GM23248 (cell line): ENCODE measurements at regions not wholly inside any gene's neighbourhood (a gene's known extent, or its start where the extent isn't known, plus 50 kb on each side); places are given as distances from the start of the nearest gene placed in this dataset.

Source experiments
- DNase-seq: peaks from one replicate; pipeline ENCODE4 v3.0.0-alpha.2; 2015
- H2AFZ ChIP-seq: fragments of 200-600 bp; sonication (generic); 2 replicates; pipeline ENCODE4 v1.6.1; 2016; ENCODE audit warnings: antibody characterized with exemption
- H3F3A ChIP-seq: fragments of 200-600 bp; sonication (generic); 2 replicates; pipeline ENCODE4 v1.6.1; 2016; ENCODE audit warnings: mild to moderate bottlenecking, antibody characterized with exemption, mixed run types; ENCODE audit not compliant: insufficient read depth
- H3K27ac ChIP-seq: fragments of 200-600 bp; sonication (generic); 2 replicates; pipeline ENCODE4 v1.5.1; 2016; ENCODE audit warnings: mild to moderate bottlenecking
- H3K27me3 ChIP-seq: fragments of 200-600 bp; sonication (generic); replicated peaks from 2 replicates; pipeline ENCODE4 v1.6.1; 2016; ENCODE audit warnings: mild to moderate bottlenecking; ENCODE audit not compliant: insufficient read depth
- H3K36me3 ChIP-seq: fragments of 200-600 bp; sonication (generic); 2 replicates; pipeline ENCODE4 v1.6.1; 2016; ENCODE audit warnings: low read depth, mild to moderate bottlenecking
- H3K4me1 ChIP-seq: fragments of 200-600 bp; sonication (generic); 2 replicates; pipeline ENCODE4 v1.6.1; 2016; ENCODE audit warnings: mild to moderate bottlenecking; ENCODE audit not compliant: insufficient read depth
- H3K4me2 ChIP-seq: fragments of 200-600 bp; sonication (generic); one replicate; pipeline ENCODE4 v1.6.1; 2016; ENCODE audit warnings: mild to moderate bottlenecking; ENCODE audit not compliant: unreplicated experiment
- H3K4me3 ChIP-seq: fragments of 200-600 bp; sonication (generic); 2 replicates; pipeline ENCODE4 v1.5.1; 2016; ENCODE audit warnings: mild to moderate bottlenecking
- H3K79me2 ChIP-seq: fragments of 200-600 bp; sonication (generic); 2 replicates; pipeline ENCODE4 v1.6.1; 2016; ENCODE audit warnings: mild to moderate bottlenecking; ENCODE audit not compliant: insufficient read depth
- H3K9ac ChIP-seq: fragments of 200-600 bp; sonication (generic); 2 replicates; pipeline ENCODE4 v1.6.1; 2016; ENCODE audit warnings: mild to moderate bottlenecking
- H3K9me2 ChIP-seq: fragments of 200-600 bp; sonication (generic); 2 replicates; pipeline ENCODE4 v1.6.1; 2016; ENCODE audit warnings: mixed run types, mild to moderate bottlenecking, moderate library complexity; ENCODE audit not compliant: insufficient read depth
- H3K9me3 ChIP-seq: fragments of 200-600 bp; sonication (generic); one replicate; pipeline ENCODE4 v1.6.1; 2017; ENCODE audit warnings: low read depth
- H4K20me1 ChIP-seq: fragments of 200-600 bp; sonication (generic); 2 replicates; pipeline ENCODE4 v1.6.0; 2016; ENCODE audit not compliant: insufficient read depth
- EZH2 ChIP-seq: fragments of 200-600 bp; sonication (generic); IDR thresholded peaks from 2 replicates; pipeline ENCODE4 v1.6.1; 2018; ENCODE audit warnings: antibody characterized with exemption, mild to moderate bottlenecking; ENCODE audit not compliant: insufficient read depth, poor library complexity, severe bottlenecking
- EZH2phosphoT487 ChIP-seq: fragments of 200-600 bp; sonication (generic); IDR thresholded peaks from 2 replicates; pipeline ENCODE4 v1.6.1; 2018; ENCODE audit warnings: antibody characterized with exemption, moderate library complexity, mild to moderate bottlenecking, low read depth; ENCODE audit not compliant: insufficient read depth
- WGBS, 2 experiments: methylation state at CpG; one replicate each; pipeline ENCODE4 v1.1.6; 2015 to 2017; ENCODE audit warnings: low lambda C conversion rate in 2 of 2, low coverage in 1 of 2; ENCODE audit errors: missing lambda C conversion rate in 2 of 2; 5-methylcytosine and 5-hydroxymethylcytosine counted together
- in situ Hi-C: fragments of 300-500 bp; cut with MboI; formaldehyde crosslinking; loops from 2 replicates; pipeline ENCODE4 v1.15.0; 2020

DNA sequence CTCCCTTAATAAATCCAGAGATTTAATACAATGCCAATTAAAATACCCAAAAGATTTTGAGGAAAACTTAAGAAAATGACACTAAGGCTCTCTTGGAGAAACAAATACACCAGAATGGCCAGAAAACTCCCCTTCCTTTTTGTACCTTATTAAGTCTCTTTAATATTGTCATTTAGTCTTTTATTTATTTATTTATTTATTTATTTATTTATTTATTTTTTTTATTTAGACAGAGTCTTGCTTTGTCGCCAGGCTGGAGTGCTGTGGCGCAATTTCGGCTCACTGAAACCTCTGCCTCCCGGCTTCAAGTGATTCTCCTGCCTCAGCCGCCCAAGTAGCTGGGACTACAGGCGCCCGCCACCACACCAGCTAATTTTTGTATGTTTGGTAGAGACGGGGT is 210.6 kb downstream of the DACT1 start:
- Histone ChIP-seq H3K27ac (no peak overlapping the region), H3K79me2 (no peaks in the 10 kb centered on the region), H2AFZ (no peak overlapping the region), H4K20me1 (no peaks in the 10 kb centered on the region), H3K9me2 (no peaks in the 10 kb centered on the region), H3K4me3 (no peak overlapping the region), H3K9ac (no peak overlapping the region), H3K4me1 (no peaks in the 10 kb centered on the region), H3K4me2 (no peak overlapping the region), H3F3A (no peaks in the 10 kb centered on the region), H3K27me3 (no peaks in the 10 kb centered on the region), H3K9me3 (no peaks in the 10 kb centered on the region), H3K36me3 (no peaks in the 10 kb centered on the region)
- in situ Hi-C loops, result no loop called here
- WGBS, 2 experiments, result 93 to 95% methylated on average over 8 of the region's 8 CpGs
- no peak for TF ChIP-seq EZH2phosphoT487
- no peak for TF ChIP-seq EZH2
- DNase-seq, result no peak

DNA sequence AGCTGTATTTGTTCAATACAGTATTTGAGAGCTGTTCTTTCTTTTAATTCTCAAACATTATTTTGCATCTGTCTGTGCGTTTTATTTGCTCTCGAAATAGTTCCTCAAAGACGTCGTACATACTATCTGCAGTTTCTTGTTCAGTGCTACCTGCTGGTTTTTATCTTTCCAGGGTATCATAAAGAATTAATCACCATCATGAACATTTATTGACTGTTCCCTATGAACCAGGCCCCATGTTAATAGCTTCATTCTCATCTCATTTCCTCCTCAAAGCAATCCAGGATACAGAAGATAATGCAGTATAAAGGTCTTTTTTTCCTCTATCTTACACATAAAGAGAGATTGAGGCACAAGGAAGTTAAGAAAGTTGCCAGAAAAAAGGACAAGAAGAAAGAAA is 211.8 kb downstream of the DACT1 start:
- in situ Hi-C loops, result no loop called here
- Histone ChIP-seq H3K27me3 (no peaks in the 10 kb centered on the region), H3K79me2 (no peaks in the 10 kb centered on the region), H3K4me1 (no peaks in the 10 kb centered on the region), H3K36me3 (no peaks in the 10 kb centered on the region), H2AFZ (no peak overlapping the region), H4K20me1 (no peaks in the 10 kb centered on the region), H3K4me3 (no peak overlapping the region), H3K9me2 (no peaks in the 10 kb centered on the region), H3K9ac (no peak overlapping the region), H3K9me3 (no peaks in the 10 kb centered on the region), H3K27ac (no peak overlapping the region), H3K4me2 (no peak overlapping the region), H3F3A (no peaks in the 10 kb centered on the region)
- 95 to 96% methylated on average over 4 of the region's 4 CpGs for WGBS, 2 experiments
- no peak for TF ChIP-seq EZH2phosphoT487
- no peak for TF ChIP-seq EZH2
- no peak for DNase-seq

DNA sequence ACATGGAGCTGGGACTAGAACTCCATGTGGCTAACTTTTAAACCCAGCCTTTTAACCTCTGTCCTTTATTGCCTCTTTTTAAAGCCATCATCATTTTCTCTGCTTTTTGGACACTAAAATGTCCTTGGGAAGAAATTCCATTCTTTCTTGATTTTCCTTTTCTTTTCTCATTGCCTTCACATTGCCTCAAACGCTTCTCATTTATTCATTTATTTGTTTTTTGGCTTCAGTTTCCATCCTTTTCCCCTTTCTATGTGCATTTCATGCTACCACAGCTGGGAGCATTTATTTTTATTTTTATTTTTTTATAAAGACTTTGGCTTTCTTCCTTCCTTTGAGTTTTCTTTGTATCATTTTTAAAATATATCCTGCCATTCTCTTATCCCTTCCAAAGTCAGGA is 212.2 kb downstream of the DACT1 start:
- Histone ChIP-seq H3K27ac (no peak overlapping the region), H3K27me3 (no peaks in the 10 kb centered on the region), H3K9ac (no peak overlapping the region), H3F3A (no peaks in the 10 kb centered on the region), H3K9me2 (no peaks in the 10 kb centered on the region), H3K79me2 (no peaks in the 10 kb centered on the region), H3K4me3 (no peak overlapping the region), H2AFZ (no peak overlapping the region), H3K4me1 (no peaks in the 10 kb centered on the region), H4K20me1 (no peaks in the 10 kb centered on the region), H3K9me3 (no peaks in the 10 kb centered on the region), H3K36me3 (no peaks in the 10 kb centered on the region), H3K4me2 (no peak overlapping the region)
- in situ Hi-C loops, result no loop called here
- no peak for TF ChIP-seq EZH2phosphoT487
- TF ChIP-seq EZH2, result no peak
- no peak for DNase-seq
- WGBS, 2 experiments, result 42 to 68% methylated on average over 1 of the region's 1 CpG

DNA sequence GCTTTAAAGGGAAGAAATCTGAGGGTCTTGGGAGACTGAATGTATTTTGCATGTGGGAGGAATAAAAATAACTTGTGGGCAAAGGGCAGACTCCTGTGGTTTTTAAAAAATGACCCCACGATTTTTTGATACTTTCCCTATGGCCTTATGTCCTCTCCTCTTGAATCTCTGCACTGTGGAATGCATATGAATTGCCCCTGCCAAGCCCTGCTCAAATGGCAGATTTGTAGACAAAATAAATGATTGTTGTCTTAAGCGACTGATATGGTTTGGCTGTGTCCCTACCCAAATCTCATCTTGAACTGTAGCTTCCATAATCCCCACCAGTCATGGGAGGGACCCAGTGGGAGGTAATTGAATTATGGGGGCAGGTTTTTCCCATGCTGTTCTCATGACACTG is 223.8 kb downstream of the DACT1 start:
- H3K27me3 ChIP-seq, result no peaks in the 10 kb centered on the region
- TF ChIP-seq EZH2 (no peak), EZH2phosphoT487 (no peak)
- DNase-seq, result no peak
- H3K4me2 ChIP-seq, result no peak overlapping the region
- H3K9me2 ChIP-seq, result no peaks in the 10 kb centered on the region
- 59 to 63% methylated on average over 2 of the region's 2 CpGs for WGBS, 2 experiments
- in situ Hi-C loops, result no loop called here
- H2AFZ ChIP-seq, result no peak overlapping the region
- no peaks in the 10 kb centered on the region for H3K79me2 ChIP-seq
- H3K9ac ChIP-seq, result no peak overlapping the region
- no peaks in the 10 kb centered on the region for H3K9me3 ChIP-seq
- H3K27ac ChIP-seq, result no peak overlapping the region
- H3K36me3 ChIP-seq, result no peaks in the 10 kb centered on the region
- no peak overlapping the region for H3K4me3 ChIP-seq
- H3K4me1 ChIP-seq, result peaks cover 26% of the 10 kb centered on the region
- peaks cover 28% of the 10 kb centered on the region for H3F3A ChIP-seq
- no peaks in the 10 kb centered on the region for H4K20me1 ChIP-seq

DNA sequence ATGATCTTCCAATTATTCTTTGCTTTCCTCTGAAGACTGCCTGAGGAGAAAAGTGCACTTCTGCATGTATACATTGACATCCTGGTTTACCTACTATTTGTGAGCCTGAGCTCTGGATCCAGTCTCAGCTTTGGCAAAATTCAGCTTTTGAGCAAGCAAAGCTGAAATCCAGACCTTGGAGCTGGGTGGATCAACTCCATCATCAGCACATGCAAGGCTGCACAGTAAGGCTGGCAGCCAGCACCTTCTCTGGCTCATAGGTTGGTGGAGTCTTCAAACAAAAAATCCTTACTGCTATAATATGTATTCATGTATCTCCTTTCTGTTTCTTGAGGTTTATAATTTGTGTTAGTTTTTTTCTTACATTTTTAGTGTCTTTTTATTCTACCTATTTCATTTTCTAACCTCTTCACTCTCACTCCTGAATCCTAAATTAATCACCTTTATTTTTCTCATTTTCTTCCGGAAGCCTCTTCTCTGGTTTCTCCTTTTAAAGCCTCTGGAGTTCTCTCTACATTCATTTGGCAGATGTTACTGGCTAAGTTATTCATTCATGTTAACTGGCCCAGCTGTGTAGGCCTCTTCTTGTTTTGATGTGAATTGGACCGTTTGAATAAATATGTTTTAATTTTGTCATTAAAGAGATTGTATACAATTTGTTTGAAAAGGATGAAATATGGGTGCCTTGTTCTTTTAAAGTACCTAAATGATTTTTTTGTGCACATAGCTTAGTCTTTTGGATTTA is 224.8 kb downstream of the DACT1 start:
- Histone ChIP-seq H4K20me1 (no peaks in the 10 kb centered on the region), H2AFZ (no peak overlapping the region), H3K36me3 (no peaks in the 10 kb centered on the region), H3K4me2 (no peak overlapping the region), H3K4me1 (peaks cover 28% of the 10 kb centered on the region), H3K9me3 (no peaks in the 10 kb centered on the region), H3K9me2 (no peaks in the 10 kb centered on the region), H3F3A (peaks cover 28% of the 10 kb centered on the region), H3K4me3 (no peak overlapping the region), H3K27ac (no peak overlapping the region), H3K9ac (no peak overlapping the region), H3K27me3 (no peaks in the 10 kb centered on the region), H3K79me2 (no peaks in the 10 kb centered on the region)
- in situ Hi-C loops, result no loop called here
- no peak for DNase-seq
- TF ChIP-seq EZH2phosphoT487, result no peak
- no peak for TF ChIP-seq EZH2
- WGBS, 2 experiments, result 71 to 74% methylated on average over 2 of the region's 2 CpGs
